ENCODE measurements at regions not wholly inside any gene's neighbourhood (a gene's known extent, or its start where the extent isn't known, plus 50 kb on each side); places are given as distances from the start of the nearest gene placed in this dataset.

- no peaks in the 10 kb centered on the region for H3K36me3 ChIP-seq (ENCODE audit: low read depth)
- H3K4me1 ChIP-seq (replicated peaks; ENCODE audit: insufficient read depth): 0 out of 2 replicates have a peak, but pooled peaks cover 5% of the 10 kb centered on the region
- TF ChIP-seq EZH2 (IDR thresholded peaks at IDR 0.05; ENCODE audit: low read depth) (no peak), CTCF (conservative IDR thresholded peaks at IDR 0.05) (no peak)
- intact Hi-C loops (cut with micrococcal nuclease; ENCODE audit: unreplicated experiment): no loop called here
- no peaks in the 10 kb centered on the region for H3K27me3 ChIP-seq (ENCODE audit: insufficient read depth, low read depth)
- H3K27ac ChIP-seq: no peak overlapping the region
- H3K4me3 ChIP-seq: no peak overlapping the region
- H4K20me1 ChIP-seq (ENCODE audit: insufficient read depth): no peaks in the 10 kb centered on the region
- H3K4me2 ChIP-seq: no peak overlapping the region
- H3F3A ChIP-seq (ENCODE audit: insufficient read depth, low read depth): peaks cover 13% of the 10 kb centered on the region; the same call in 1 of the 2 replicates
- ChIA-PET CTCF (no interaction called here), POLR2A (ENCODE audit: unreplicated experiment) (no interaction called here)
- H3K9me2 ChIP-seq (ENCODE audit: insufficient read depth): no peaks in the 10 kb centered on the region
- BruUV-seq (replicated peaks): no TSS peak
- H3K79me2 ChIP-seq (ENCODE audit: low read depth): no peaks in the 10 kb centered on the region
- H3K9me3 ChIP-seq (ENCODE audit: insufficient read depth, low read depth): peaks cover 11% of the 10 kb centered on the region; the same call in 1 of the 2 replicates
- H2AFZ ChIP-seq: no peak overlapping the region
- DNase-seq: no peak
Measured at GRCh38 chr13:34030782-34031181, 212.8 kb downstream of the RFC3 start.

GRCh38 chr13:34031610-34032009, 213.7 kb downstream of the RFC3 start:
- CTCF ChIA-PET: no interaction called here
- TF ChIP-seq EZH2 (IDR thresholded peaks at IDR 0.05; ENCODE audit: low read depth) (no peak), CTCF (conservative IDR thresholded peaks at IDR 0.05) (no peak)
- H3K4me3 ChIP-seq: no peak overlapping the region
- intact Hi-C loops (cut with micrococcal nuclease; ENCODE audit: unreplicated experiment): no loop called here
- H3K27me3 ChIP-seq (ENCODE audit: insufficient read depth, low read depth): no peaks in the 10 kb centered on the region
- H3K27ac ChIP-seq: no peak overlapping the region
- H3K79me2 ChIP-seq (ENCODE audit: low read depth): no peaks in the 10 kb centered on the region
- POLR2A ChIA-PET (ENCODE audit: unreplicated experiment): no interaction called here
- H3K36me3 ChIP-seq (ENCODE audit: low read depth): no peaks in the 10 kb centered on the region
- no peak overlapping the region for H3K4me2 ChIP-seq
- no peaks in the 10 kb centered on the region for H4K20me1 ChIP-seq (ENCODE audit: insufficient read depth)
- H3K4me1 ChIP-seq (replicated peaks; ENCODE audit: insufficient read depth): peaks cover 13% of the 10 kb centered on the region; the same call in 1 of the 2 replicates
- no TSS peak for BruUV-seq (replicated peaks)
- no peak for DNase-seq
- peaks cover 6% of the 10 kb centered on the region; the same call in 1 of the 2 replicates for H3K9me3 ChIP-seq (ENCODE audit: insufficient read depth, low read depth)
- no peak overlapping the region for H2AFZ ChIP-seq
- peaks cover 19% of the 10 kb centered on the region; the same call in 1 of the 2 replicates for H3F3A ChIP-seq (ENCODE audit: insufficient read depth, low read depth)
- H3K9me2 ChIP-seq (ENCODE audit: insufficient read depth): no peaks in the 10 kb centered on the region

- TF ChIP-seq CTCF (conservative IDR thresholded peaks at IDR 0.05): no peak
- no peak for TF ChIP-seq EZH2 (IDR thresholded peaks at IDR 0.05; ENCODE audit: low read depth)
- Histone ChIP-seq H3K27ac (no peak overlapping the region), H3K27me3 (ENCODE audit: insufficient read depth, low read depth) (no peaks in the 10 kb centered on the region), H2AFZ (no peak overlapping the region), H3K4me3 (no peak overlapping the region), H3K79me2 (ENCODE audit: low read depth) (no peaks in the 10 kb centered on the region), H3K4me2 (no peak overlapping the region), H3K9me3 (ENCODE audit: insufficient read depth, low read depth) (no peaks in the 10 kb centered on the region; the same call in 1 of the 2 replicates), H4K20me1 (ENCODE audit: insufficient read depth) (no peaks in the 10 kb centered on the region), H3K4me1 (replicated peaks; ENCODE audit: insufficient read depth) (peaks cover 8% of the 10 kb centered on the region; the same call in 1 of the 2 replicates), H3K9me2 (ENCODE audit: insufficient read depth) (no peaks in the 10 kb centered on the region), H3F3A (ENCODE audit: insufficient read depth, low read depth) (0 out of 2 replicates have a peak, but pooled peaks cover 6% of the 10 kb centered on the region), H3K36me3 (ENCODE audit: low read depth) (no peaks in the 10 kb centered on the region)
- intact Hi-C loops (cut with micrococcal nuclease; ENCODE audit: unreplicated experiment): no loop called here
- ChIA-PET POLR2A (ENCODE audit: unreplicated experiment) (no interaction called here), CTCF (no interaction called here)
- no TSS peak for BruUV-seq (replicated peaks)
- no peak for DNase-seq
Measured at GRCh38 chr13:34034411-34034810, 216.5 kb downstream of the RFC3 start.
